Cerebellar nuclear complex (tissue), 1 donor: ENCODE measurements at regions not wholly inside any gene's neighbourhood (a gene's known extent, or its start where the extent isn't known, plus 50 kb on each side); places are given as distances from the start of the nearest gene placed in this dataset.
"Not testable (repeated sequence)": the region's sequence is repeated elsewhere in the genome, so short reads cannot be mapped to it uniquely, and the experiment has no call there.

Experiments used
- DNase-seq, 2 experiments: peaks; one replicate each; lab custom pipeline; 2025; lab: John Stamatoyannopoulos, UW

GRCh38 chr7:121620953-121621606, 225.0 kb upstream of the FAM3C start:
- no peak for DNase-seq

GRCh38 chr7:121620206-121620605, 224.1 kb upstream of the FAM3C start:
- DNase-seq: no peak

GRCh38 chr7:121618182-121618581, 222.1 kb upstream of the FAM3C start:
- DNase-seq: no peak

- DNase-seq: no peak
Observed at GRCh38 chr7:121610243-121610642, 214.1 kb upstream of the FAM3C start.

GRCh38 chr7:121609208-121609607, 213.1 kb upstream of the FAM3C start:
- no peak for DNase-seq

GRCh38 chr7:121608785-121609184, 212.7 kb upstream of the FAM3C start:
- no peak for DNase-seq

GRCh38 chr7:121608183-121608582, 212.1 kb upstream of the FAM3C start:
- not testable (repeated sequence) for DNase-seq

- no peak for DNase-seq
Observed at GRCh38 chr7:121605317-121605680, 209.2 kb upstream of the FAM3C start.

- DNase-seq: no peak
Observed at GRCh38 chr7:121604627-121605316, 208.7 kb upstream of the FAM3C start.

GRCh38 chr7:121603886-121604285, 207.8 kb upstream of the FAM3C start:
- DNase-seq: no peak

GRCh38 chr7:121599887-121600286, 203.8 kb upstream of the FAM3C start:
- no peak for DNase-seq

- DNase-seq: no peak
Observed at GRCh38 chr7:121595758-121596696, 199.9 kb upstream of the FAM3C start.

- DNase-seq: no peak
Observed at GRCh38 chr7:121591926-121592325, 195.8 kb upstream of the FAM3C start.

GRCh38 chr7:121587435-121587834, 191.3 kb upstream of the FAM3C start:
- no peak for DNase-seq

GRCh38 chr7:121582258-121582657, 186.2 kb upstream of the FAM3C start:
- DNase-seq: no peak

GRCh38 chr7:121579639-121580038, 183.5 kb upstream of the FAM3C start:
- no peak for DNase-seq

- no peak for DNase-seq
Observed at GRCh38 chr7:121578669-121579068, 182.6 kb upstream of the FAM3C start.

- no peak for DNase-seq
Observed at GRCh38 chr7:121576148-121576917, 180.2 kb upstream of the FAM3C start.

GRCh38 chr7:121575194-121575765, 179.2 kb upstream of the FAM3C start:
- DNase-seq: no peak

GRCh38 chr7:121574109-121574508, 178.0 kb upstream of the FAM3C start:
- no peak for DNase-seq

GRCh38 chr7:121572615-121573014, 176.5 kb upstream of the FAM3C start:
- DNase-seq: no peak

- DNase-seq: no peak
Observed at GRCh38 chr7:121570365-121570764, 174.3 kb upstream of the FAM3C start.
